ENCODE measurements at regions not wholly inside any gene's neighbourhood (a gene's known extent, or its start where the extent isn't known, plus 50 kb on each side); places are given as distances from the start of the nearest gene placed in this dataset.

GRCh38 chr1:82197606-82198005 lies 396.9 kb downstream of the ADGRL2 start:
- Histone ChIP-seq H3K27me3 (replicated peaks; ENCODE audit: insufficient read depth, low read depth, low read length, poor library complexity) (no peaks in the 10 kb centered on the region), H3K27ac (ENCODE audit: low read depth, low read length, poor library complexity, severe bottlenecking) (no peak overlapping the region), H3K36me3 (ENCODE audit: insufficient read depth, low read length, poor library complexity, severe bottlenecking) (no peaks in the 10 kb centered on the region), H3K4me1 (ENCODE audit: insufficient read depth, low read length, poor library complexity, severe bottlenecking) (no peaks in the 10 kb centered on the region), H3K9me3 (ENCODE audit: low read depth, low read length, poor library complexity, severe bottlenecking) (no peaks in the 10 kb centered on the region), H3K4me3 (ENCODE audit: low read depth, low read length, poor library complexity, severe bottlenecking) (no peak overlapping the region)
- TF ChIP-seq EZH2 (IDR thresholded peaks at IDR 0.05; ENCODE audit: borderline replicate concordance, low read depth, low read length, poor library complexity, severe bottlenecking) (no peak), CTCF (conservative IDR thresholded peaks at IDR 0.05; ENCODE audit: low read depth, low read length) (no peak)
- CTCF ChIA-PET, result no interaction called here
- POLR2A ChIA-PET (ENCODE audit: low non-redundant PET), result no interaction called here
- no TSS peak for BruUV-seq (replicated peaks)
- peak; percentile 4 for DNase-seq (ENCODE audit: low spot score)
- intact Hi-C loops (cut with micrococcal nuclease; ENCODE audit: unreplicated experiment), result no loop called here

GRCh38 chr1:82195245-82195644 lies 394.5 kb downstream of the ADGRL2 start:
- CTCF ChIA-PET, result no interaction called here
- no TSS peak for BruUV-seq (replicated peaks)
- intact Hi-C loops (cut with micrococcal nuclease; ENCODE audit: unreplicated experiment), result no loop called here
- Histone ChIP-seq H3K9me3 (ENCODE audit: low read depth, low read length, poor library complexity, severe bottlenecking) (no peaks in the 10 kb centered on the region), H3K36me3 (ENCODE audit: insufficient read depth, low read length, poor library complexity, severe bottlenecking) (no peaks in the 10 kb centered on the region), H3K27ac (ENCODE audit: low read depth, low read length, poor library complexity, severe bottlenecking) (no peak overlapping the region), H3K4me1 (ENCODE audit: insufficient read depth, low read length, poor library complexity, severe bottlenecking) (no peaks in the 10 kb centered on the region), H3K4me3 (ENCODE audit: low read depth, low read length, poor library complexity, severe bottlenecking) (no peak overlapping the region), H3K27me3 (replicated peaks; ENCODE audit: insufficient read depth, low read depth, low read length, poor library complexity) (no peaks in the 10 kb centered on the region)
- TF ChIP-seq EZH2 (IDR thresholded peaks at IDR 0.05; ENCODE audit: borderline replicate concordance, low read depth, low read length, poor library complexity, severe bottlenecking) (no peak), CTCF (conservative IDR thresholded peaks at IDR 0.05; ENCODE audit: low read depth, low read length) (no peak)
- DNase-seq (ENCODE audit: low spot score), result no peak
- POLR2A ChIA-PET (ENCODE audit: low non-redundant PET), result no interaction called here

- Histone ChIP-seq H3K4me3 (ENCODE audit: low read depth, low read length, poor library complexity, severe bottlenecking) (no peak overlapping the region), H3K27me3 (replicated peaks; ENCODE audit: insufficient read depth, low read depth, low read length, poor library complexity) (no peaks in the 10 kb centered on the region), H3K27ac (ENCODE audit: low read depth, low read length, poor library complexity, severe bottlenecking) (no peak overlapping the region), H3K4me1 (ENCODE audit: insufficient read depth, low read length, poor library complexity, severe bottlenecking) (no peaks in the 10 kb centered on the region), H3K9me3 (ENCODE audit: low read depth, low read length, poor library complexity, severe bottlenecking) (no peaks in the 10 kb centered on the region), H3K36me3 (ENCODE audit: insufficient read depth, low read length, poor library complexity, severe bottlenecking) (no peaks in the 10 kb centered on the region)
- intact Hi-C loops (cut with micrococcal nuclease; ENCODE audit: unreplicated experiment), result no loop called here
- CTCF ChIA-PET, result no interaction called here
- POLR2A ChIA-PET (ENCODE audit: low non-redundant PET), result no interaction called here
- DNase-seq (ENCODE audit: low spot score), result no peak
- no TSS peak for BruUV-seq (replicated peaks)
- TF ChIP-seq CTCF (conservative IDR thresholded peaks at IDR 0.05; ENCODE audit: low read depth, low read length) (no peak), EZH2 (IDR thresholded peaks at IDR 0.05; ENCODE audit: borderline replicate concordance, low read depth, low read length, poor library complexity, severe bottlenecking) (no peak)
Observed at GRCh38 chr1:82185084-82185483, 384.4 kb downstream of the ADGRL2 start.

All from A673 (cell line).